Natural killer cell (primary cell): ENCODE measurements at regions not wholly inside any gene's neighbourhood (a gene's known extent, or its start where the extent isn't known, plus 50 kb on each side); places are given as distances from the start of the nearest gene placed in this dataset.

Experiments used
- ATAC-seq, 3 donors: fragments of 150-1000 bp in 2 of 3; fragments of 200-7000 bp in 1 of 3; cut with Tn5 transposase; 1 replicate in 1 of 3; 2 replicates in 2 of 3; pipeline ENCODE4 v1.10.0; 2021; ENCODE audit warnings: mild to moderate bottlenecking in 2 of 3, moderate library complexity in 2 of 3
- DNase-seq, 2 donors: peaks; one replicate each; pipeline versions ENCODE4 v3.0.0 to v3.0.0-alpha.2; 2013 to 2021; ENCODE audit warnings: mixed read lengths in 1 of 2
- H3K27ac ChIP-seq: one replicate; pipeline ENCODE4 v1.5.1; 2013; ENCODE audit warnings: mild to moderate bottlenecking, low read length
- H3K27me3 ChIP-seq: one replicate; pipeline ENCODE4 v1.6.1; 2013; ENCODE audit warnings: low read length; ENCODE audit not compliant: control insufficient read depth, insufficient read depth
- H3K36me3 ChIP-seq: one replicate; pipeline ENCODE4 v1.6.1; 2013; ENCODE audit warnings: low read length; ENCODE audit not compliant: control insufficient read depth, insufficient read depth
- H3K4me1 ChIP-seq: one replicate; pipeline ENCODE4 v1.6.1; 2013; ENCODE audit warnings: low read length; ENCODE audit not compliant: control insufficient read depth, insufficient read depth
- H3K4me3 ChIP-seq: one replicate; pipeline ENCODE4 v1.5.1; 2013; ENCODE audit warnings: low read length
- H3K9me3 ChIP-seq: one replicate; pipeline ENCODE4 v1.6.1; 2013; ENCODE audit warnings: low read length; ENCODE audit not compliant: control insufficient read depth, insufficient read depth
- H3K27ac Mint-ChIP-seq, 2 donors: one replicate each; pipeline ENCODE4 v1.8.0; 2022; ENCODE audit warnings: mild to moderate bottlenecking in 2 of 2, mixed read lengths in 2 of 2, moderate library complexity in 1 of 2
- H3K27me3 Mint-ChIP-seq, 2 donors: one replicate each; pipeline ENCODE4 v1.8.0; 2022; ENCODE audit warnings: low read depth in 2 of 2, mixed read lengths in 2 of 2
- H3K36me3 Mint-ChIP-seq: one replicate; pipeline ENCODE4 v1.8.0; 2022; ENCODE audit warnings: mixed read lengths
- H3K4me1 Mint-ChIP-seq, 2 donors: one replicate each; pipeline ENCODE4 v1.8.0; 2022; ENCODE audit warnings: mixed read lengths in 2 of 2
- H3K4me3 Mint-ChIP-seq: one replicate; pipeline ENCODE4 v1.8.0; 2022; ENCODE audit warnings: mild to moderate bottlenecking, moderate library complexity, mixed read lengths
- H3K9me3 Mint-ChIP-seq, 2 donors: one replicate each; pipeline ENCODE4 v1.8.0; 2022; ENCODE audit warnings: mixed read lengths in 2 of 2
- WGBS: methylation state at CpG from one replicate; pipeline ENCODE4 v1.1.7; 2013; ENCODE audit warnings: missing lambda C conversion rate; ENCODE audit not compliant: insufficient coverage; 5-methylcytosine and 5-hydroxymethylcytosine counted together
- intact Hi-C: fragments of 100-400 bp; cut with micrococcal nuclease; formaldehyde crosslinking; loops from one replicate; pipeline ENCODE4 v1.14.2; 2022
- TF ChIP-seq, protein P1 (sequence below): fragments of 200-600 bp; IDR thresholded peaks from one replicate; pipeline ENCODE4 v1.8.0; 2022; ENCODE audit warnings: antibody characterized with exemption

DNA sequence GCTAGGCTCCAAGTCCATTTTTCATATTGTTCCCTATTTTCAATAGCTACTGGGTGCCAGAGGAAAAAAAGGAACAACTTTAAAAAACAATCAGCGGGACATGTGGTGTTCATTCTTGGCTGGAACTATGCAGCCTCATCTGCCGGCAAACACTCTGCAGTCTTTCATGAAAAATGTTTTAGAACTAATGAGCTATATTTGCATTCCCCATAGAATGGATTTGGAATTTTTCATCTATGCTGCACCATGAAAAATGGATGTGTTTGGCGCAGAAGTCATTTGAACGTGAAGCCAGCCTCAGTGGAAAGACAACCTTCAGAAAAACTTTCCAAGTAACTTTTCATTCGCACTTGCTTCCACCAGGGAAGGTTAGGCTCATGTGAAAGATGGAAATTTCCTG, 270.5 kb downstream of the SKAP2 start:
- TF ChIP-seq, protein P1, sequence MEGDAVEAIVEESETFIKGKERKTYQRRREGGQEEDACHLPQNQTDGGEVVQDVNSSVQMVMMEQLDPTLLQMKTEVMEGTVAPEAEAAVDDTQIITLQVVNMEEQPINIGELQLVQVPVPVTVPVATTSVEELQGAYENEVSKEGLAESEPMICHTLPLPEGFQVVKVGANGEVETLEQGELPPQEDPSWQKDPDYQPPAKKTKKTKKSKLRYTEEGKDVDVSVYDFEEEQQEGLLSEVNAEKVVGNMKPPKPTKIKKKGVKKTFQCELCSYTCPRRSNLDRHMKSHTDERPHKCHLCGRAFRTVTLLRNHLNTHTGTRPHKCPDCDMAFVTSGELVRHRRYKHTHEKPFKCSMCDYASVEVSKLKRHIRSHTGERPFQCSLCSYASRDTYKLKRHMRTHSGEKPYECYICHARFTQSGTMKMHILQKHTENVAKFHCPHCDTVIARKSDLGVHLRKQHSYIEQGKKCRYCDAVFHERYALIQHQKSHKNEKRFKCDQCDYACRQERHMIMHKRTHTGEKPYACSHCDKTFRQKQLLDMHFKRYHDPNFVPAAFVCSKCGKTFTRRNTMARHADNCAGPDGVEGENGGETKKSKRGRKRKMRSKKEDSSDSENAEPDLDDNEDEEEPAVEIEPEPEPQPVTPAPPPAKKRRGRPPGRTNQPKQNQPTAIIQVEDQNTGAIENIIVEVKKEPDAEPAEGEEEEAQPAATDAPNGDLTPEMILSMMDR: no peak
- Histone ChIP-seq H3K9me3 (no peaks in the 10 kb centered on the region), H3K27ac (no peak overlapping the region), H3K36me3 (no peaks in the 10 kb centered on the region), H3K4me3 (no peak overlapping the region), H3K27me3 (no peaks in the 10 kb centered on the region), H3K4me1 (no peaks in the 10 kb centered on the region)
- intact Hi-C loops: no loop called here
- DNase-seq (no peak), ATAC-seq (no peak)
- Mint-ChIP-seq H3K9me3 (no peaks in the 10 kb centered on the region), H3K4me3 (no peak overlapping the region), H3K4me1 (no peaks in the 10 kb centered on the region), H3K27ac (no peak overlapping the region), H3K36me3 (no peaks in the 10 kb centered on the region), H3K27me3 (peaks cover 0 to 11% of the 10 kb centered on the region in 2 donors)
- WGBS: 86% methylated on average over 5 of the region's 5 CpGs

DNA sequence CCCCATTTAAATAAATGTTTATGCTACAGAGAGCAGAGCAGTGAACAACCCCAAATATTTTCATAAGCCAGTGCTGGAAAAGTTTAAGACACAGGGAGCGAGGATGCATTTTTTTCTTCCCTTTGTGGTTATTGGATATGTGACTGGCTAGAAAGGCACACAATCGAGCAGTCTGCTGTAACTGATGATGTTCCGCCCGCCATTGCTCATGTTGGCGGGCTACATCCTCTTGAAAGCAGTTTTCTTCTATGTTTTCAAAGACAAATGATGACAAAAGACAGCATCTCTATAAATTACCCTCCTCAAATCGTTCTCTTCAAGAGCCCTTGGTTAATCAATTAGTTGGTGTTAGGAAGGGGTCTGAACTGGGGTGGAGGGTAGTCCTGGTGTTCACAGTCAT, 269.8 kb downstream of the SKAP2 start:
- Mint-ChIP-seq H3K27me3 (peaks cover 0 to 7% of the 10 kb centered on the region in 2 donors), H3K27ac (no peak overlapping the region), H3K4me3 (no peak overlapping the region), H3K36me3 (no peaks in the 10 kb centered on the region), H3K4me1 (no peaks in the 10 kb centered on the region), H3K9me3 (no peaks in the 10 kb centered on the region)
- TF ChIP-seq, protein P1: no peak
- no peak overlapping the region for H3K27ac ChIP-seq
- DNase-seq: no peak
- no peaks in the 10 kb centered on the region for H3K36me3 ChIP-seq
- 81% methylated on average over 5 of the region's 6 CpGs for WGBS
- H3K27me3 ChIP-seq: no peaks in the 10 kb centered on the region
- no peaks in the 10 kb centered on the region for H3K9me3 ChIP-seq
- no peaks in the 10 kb centered on the region for H3K4me1 ChIP-seq
- no peak for ATAC-seq
- intact Hi-C loops: no loop called here
- no peak overlapping the region for H3K4me3 ChIP-seq

- Histone ChIP-seq H3K9me3 (no peaks in the 10 kb centered on the region), H3K4me1 (no peaks in the 10 kb centered on the region), H3K27ac (no peak overlapping the region), H3K27me3 (no peaks in the 10 kb centered on the region), H3K36me3 (no peaks in the 10 kb centered on the region), H3K4me3 (no peak overlapping the region)
- H3K9me3 Mint-ChIP-seq: no peaks in the 10 kb centered on the region
- no peak for ATAC-seq
- no peak overlapping the region for H3K27ac Mint-ChIP-seq
- intact Hi-C loops: no loop called here
- no peaks in the 10 kb centered on the region for H3K27me3 Mint-ChIP-seq
- no peaks in the 10 kb centered on the region for H3K36me3 Mint-ChIP-seq
- no peak overlapping the region for H3K4me3 Mint-ChIP-seq
- TF ChIP-seq, protein P1: no peak
- DNase-seq: no peak
- H3K4me1 Mint-ChIP-seq: no peaks in the 10 kb centered on the region
- WGBS: 67% methylated on average over 1 of the region's 2 CpGs
Measured at GRCh38 chr7:26598867-26599266, 265.5 kb downstream of the SKAP2 start.

DNA sequence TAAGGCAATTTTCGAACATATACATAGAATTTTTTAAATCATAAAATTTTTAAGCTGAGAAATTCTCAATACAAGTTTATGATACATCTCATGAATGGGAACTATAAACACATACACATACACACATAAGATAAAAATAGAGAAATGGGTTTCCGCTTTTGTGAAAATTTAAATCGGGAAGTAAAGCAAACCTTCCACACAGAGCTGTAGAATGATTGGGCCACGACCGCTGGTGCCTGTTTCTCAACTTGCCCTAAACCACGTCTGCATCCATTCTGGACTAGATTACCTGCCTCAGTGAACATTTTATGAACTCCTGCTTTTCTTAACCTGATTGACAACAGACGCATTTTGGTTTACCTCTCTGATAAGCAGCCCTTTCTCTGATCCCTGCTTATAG, 264.4 kb downstream of the SKAP2 start:
- H3K4me1 Mint-ChIP-seq: no peaks in the 10 kb centered on the region
- no peaks in the 10 kb centered on the region for H3K9me3 ChIP-seq
- no peaks in the 10 kb centered on the region for H3K9me3 Mint-ChIP-seq
- no peak overlapping the region for H3K27ac Mint-ChIP-seq
- TF ChIP-seq, protein P1: no peak
- no peak for ATAC-seq
- WGBS: 94% methylated on average over 6 of the region's 7 CpGs
- no peak overlapping the region for H3K4me3 Mint-ChIP-seq
- intact Hi-C loops: no loop called here
- no peak overlapping the region for H3K27ac ChIP-seq
- H3K36me3 Mint-ChIP-seq: no peaks in the 10 kb centered on the region
- H3K36me3 ChIP-seq: no peaks in the 10 kb centered on the region
- H3K4me1 ChIP-seq: no peaks in the 10 kb centered on the region
- H3K4me3 ChIP-seq: no peak overlapping the region
- DNase-seq: no peak
- no peaks in the 10 kb centered on the region for H3K27me3 Mint-ChIP-seq
- no peaks in the 10 kb centered on the region for H3K27me3 ChIP-seq
